BE2C (cell line): ENCODE measurements at regions not wholly inside any gene's neighbourhood (a gene's known extent, or its start where the extent isn't known, plus 50 kb on each side); places are given as distances from the start of the nearest gene placed in this dataset.
"Not testable (repeated sequence)": the region's sequence is repeated elsewhere in the genome, so short reads cannot be mapped to it uniquely, and the experiment has no call there.

ENCODE experiments used
- DNase-seq: peaks from one replicate; pipeline ENCODE4 v3.0.0-alpha.2; 2020
- H3K27me3 ChIP-seq: fragments of 250-450 bp; sonication (Bioruptor Pico); 2 replicates; pipeline ENCODE4 v1.5.1; 2020; ENCODE audit warnings: mild to moderate bottlenecking
- H3K36me3 ChIP-seq: fragments of 250-450 bp; sonication (Bioruptor Pico); 2 replicates; pipeline ENCODE4 v1.5.1; 2020; ENCODE audit warnings: mild to moderate bottlenecking
- H3K4me1 ChIP-seq: fragments of 250-450 bp; sonication (Bioruptor Pico); 2 replicates; pipeline ENCODE4 v1.5.1; 2020
- H3K4me3 ChIP-seq: 2 replicates; pipeline ENCODE4 v1.5.1; 2011; ENCODE audit warnings: low read depth, low read length
- H3K9me3 ChIP-seq: fragments of 250-450 bp; sonication (Bioruptor Pico); 2 replicates; pipeline ENCODE4 v1.5.1; 2020
- TF ChIP-seq, protein P1 (sequence below): IDR thresholded peaks from 2 replicates; pipeline ENCODE4 v1.5.1; 2012; ENCODE audit warnings: mild to moderate bottlenecking, low read depth, low read length

DNA sequence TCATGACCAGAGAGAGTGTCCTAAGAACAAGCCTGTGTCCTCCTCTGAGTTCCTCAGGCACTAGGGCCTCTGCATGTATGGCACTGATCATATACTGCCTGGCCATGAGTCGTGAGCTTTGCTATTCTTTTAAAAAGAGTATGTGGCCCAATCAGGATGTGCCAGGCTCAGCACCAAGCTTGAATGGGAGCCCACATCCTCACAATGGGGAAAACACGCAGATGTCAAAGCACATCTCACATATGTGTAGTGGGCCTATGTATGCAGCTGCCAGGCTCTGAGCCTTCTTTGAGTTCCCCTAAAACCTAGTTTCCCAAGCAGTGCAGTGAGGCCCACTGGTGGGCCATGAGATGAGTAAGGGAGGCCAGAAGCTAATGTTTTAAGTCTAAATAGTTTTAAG is 69.9 kb upstream of the SLC1A4 start:
- Histone ChIP-seq H3K4me3 (no peak overlapping the region), H3K4me1 (no peaks in the 10 kb centered on the region), H3K36me3 (no peaks in the 10 kb centered on the region), H3K9me3 (no peaks in the 10 kb centered on the region), H3K27me3 (no peaks in the 10 kb centered on the region)
- no peak for DNase-seq
- TF ChIP-seq, protein P1, sequence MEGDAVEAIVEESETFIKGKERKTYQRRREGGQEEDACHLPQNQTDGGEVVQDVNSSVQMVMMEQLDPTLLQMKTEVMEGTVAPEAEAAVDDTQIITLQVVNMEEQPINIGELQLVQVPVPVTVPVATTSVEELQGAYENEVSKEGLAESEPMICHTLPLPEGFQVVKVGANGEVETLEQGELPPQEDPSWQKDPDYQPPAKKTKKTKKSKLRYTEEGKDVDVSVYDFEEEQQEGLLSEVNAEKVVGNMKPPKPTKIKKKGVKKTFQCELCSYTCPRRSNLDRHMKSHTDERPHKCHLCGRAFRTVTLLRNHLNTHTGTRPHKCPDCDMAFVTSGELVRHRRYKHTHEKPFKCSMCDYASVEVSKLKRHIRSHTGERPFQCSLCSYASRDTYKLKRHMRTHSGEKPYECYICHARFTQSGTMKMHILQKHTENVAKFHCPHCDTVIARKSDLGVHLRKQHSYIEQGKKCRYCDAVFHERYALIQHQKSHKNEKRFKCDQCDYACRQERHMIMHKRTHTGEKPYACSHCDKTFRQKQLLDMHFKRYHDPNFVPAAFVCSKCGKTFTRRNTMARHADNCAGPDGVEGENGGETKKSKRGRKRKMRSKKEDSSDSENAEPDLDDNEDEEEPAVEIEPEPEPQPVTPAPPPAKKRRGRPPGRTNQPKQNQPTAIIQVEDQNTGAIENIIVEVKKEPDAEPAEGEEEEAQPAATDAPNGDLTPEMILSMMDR = no peak

DNA sequence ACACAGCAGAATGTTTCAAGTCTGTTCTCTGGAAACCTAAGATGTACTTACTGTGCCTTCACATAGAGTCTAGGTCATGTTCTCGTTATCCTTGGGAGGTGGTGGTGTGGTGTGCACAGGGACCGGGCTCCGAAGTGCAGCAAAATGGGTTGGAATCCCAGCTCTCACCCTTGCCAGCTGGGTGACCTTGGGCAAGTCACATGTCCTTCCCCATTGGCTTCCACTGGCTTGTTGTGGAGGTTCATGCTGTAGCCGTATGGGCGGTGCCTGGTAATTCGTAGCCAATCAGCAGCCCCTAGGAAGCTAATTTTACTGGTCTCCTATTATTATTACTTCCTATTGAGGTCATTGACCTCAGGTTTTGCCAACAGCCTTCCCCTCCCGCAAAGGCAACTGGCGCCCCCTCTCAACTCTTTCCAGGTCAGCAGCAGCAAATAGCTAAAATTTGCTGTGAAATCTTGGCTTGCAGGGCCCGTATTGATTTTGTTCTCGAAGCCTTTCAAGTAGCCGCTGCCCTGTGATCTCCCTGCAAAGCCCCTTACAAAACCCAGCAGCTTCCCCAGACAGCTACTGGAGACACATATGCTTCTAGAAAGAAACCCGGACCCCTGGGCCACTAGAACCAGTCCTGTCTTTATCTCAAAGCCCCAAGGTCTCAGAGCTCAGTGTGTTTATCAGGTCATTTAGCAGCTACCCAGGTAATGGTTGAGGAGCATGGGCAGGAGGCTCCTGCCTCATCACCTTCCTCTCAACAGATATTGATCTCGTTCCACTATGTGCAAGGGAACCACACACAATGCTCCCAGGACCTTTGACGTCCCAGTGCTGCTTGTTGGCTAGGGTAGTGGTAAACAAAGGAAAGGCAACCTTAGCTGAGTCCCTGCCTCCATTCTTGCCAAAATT is 66.5 kb upstream of the SLC1A4 start:
- no peak for DNase-seq
- Histone ChIP-seq H3K9me3 (no peaks in the 10 kb centered on the region), H3K36me3 (no peaks in the 10 kb centered on the region), H3K27me3 (no peaks in the 10 kb centered on the region), H3K4me3 (no peak overlapping the region), H3K4me1 (no peaks in the 10 kb centered on the region)
- TF ChIP-seq, protein P1 = no peak

DNA sequence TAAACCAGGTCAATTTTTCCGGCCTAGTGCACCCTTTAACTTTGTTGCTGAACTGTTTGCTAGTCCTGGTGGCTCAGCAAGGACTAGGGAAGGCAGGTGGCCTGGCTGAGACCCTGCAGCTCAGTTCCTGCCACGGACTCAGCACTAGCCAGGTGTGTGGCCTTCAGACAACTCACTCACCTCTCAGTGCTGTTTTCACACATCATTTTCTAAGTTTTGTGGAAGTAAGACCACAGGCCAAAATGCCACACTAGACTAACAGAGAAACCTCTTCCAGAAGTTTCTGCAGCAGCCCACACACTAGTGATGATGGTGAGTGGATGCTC is 65.9 kb upstream of the SLC1A4 start:
- Histone ChIP-seq H3K27me3 (no peaks in the 10 kb centered on the region), H3K4me1 (no peaks in the 10 kb centered on the region), H3K9me3 (no peaks in the 10 kb centered on the region), H3K4me3 (no peak overlapping the region), H3K36me3 (no peaks in the 10 kb centered on the region)
- no peak for DNase-seq
- TF ChIP-seq, protein P1 = no peak

DNA sequence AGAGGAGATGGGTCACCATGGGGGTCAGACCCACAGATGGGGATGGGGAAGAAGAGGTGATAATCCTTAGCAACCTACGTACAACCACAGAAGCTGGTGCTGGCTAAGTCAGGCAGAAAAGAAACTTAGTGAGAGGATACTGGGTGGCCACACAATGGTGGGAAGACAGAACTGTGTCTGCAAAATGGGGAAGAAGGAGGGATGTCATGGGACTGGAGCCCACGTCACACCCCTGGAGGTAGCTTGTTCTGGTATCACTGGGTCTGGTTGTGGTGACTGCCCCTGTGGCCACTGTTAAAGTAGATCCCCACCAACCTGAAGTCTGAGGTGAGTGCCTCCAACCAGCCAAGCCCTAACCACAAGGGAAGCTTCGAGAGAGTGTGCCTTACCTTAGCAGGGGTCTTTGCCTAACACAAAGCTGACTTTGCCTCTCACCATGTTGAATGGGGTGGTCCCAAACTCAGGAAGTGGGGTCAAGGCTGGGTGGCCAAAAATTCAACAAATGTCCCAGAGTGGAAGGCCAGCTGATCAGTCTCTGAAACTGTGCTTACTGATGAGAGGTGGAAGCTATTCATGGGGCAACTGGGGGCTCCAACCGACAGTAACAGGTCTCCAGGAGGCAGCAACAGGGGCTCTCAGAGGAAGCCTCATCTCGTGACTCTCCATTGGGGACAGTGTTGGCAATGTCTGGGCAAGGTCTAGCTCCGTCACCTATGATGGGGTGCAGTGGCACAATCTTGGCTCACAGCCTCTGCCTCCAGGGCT is 64.8 kb upstream of the SLC1A4 start:
- Histone ChIP-seq H3K27me3 (no peaks in the 10 kb centered on the region), H3K36me3 (no peaks in the 10 kb centered on the region), H3K4me3 (no peak overlapping the region), H3K4me1 (no peaks in the 10 kb centered on the region), H3K9me3 (no peaks in the 10 kb centered on the region)
- TF ChIP-seq, protein P1 = no peak
- DNase-seq = no peak

DNA sequence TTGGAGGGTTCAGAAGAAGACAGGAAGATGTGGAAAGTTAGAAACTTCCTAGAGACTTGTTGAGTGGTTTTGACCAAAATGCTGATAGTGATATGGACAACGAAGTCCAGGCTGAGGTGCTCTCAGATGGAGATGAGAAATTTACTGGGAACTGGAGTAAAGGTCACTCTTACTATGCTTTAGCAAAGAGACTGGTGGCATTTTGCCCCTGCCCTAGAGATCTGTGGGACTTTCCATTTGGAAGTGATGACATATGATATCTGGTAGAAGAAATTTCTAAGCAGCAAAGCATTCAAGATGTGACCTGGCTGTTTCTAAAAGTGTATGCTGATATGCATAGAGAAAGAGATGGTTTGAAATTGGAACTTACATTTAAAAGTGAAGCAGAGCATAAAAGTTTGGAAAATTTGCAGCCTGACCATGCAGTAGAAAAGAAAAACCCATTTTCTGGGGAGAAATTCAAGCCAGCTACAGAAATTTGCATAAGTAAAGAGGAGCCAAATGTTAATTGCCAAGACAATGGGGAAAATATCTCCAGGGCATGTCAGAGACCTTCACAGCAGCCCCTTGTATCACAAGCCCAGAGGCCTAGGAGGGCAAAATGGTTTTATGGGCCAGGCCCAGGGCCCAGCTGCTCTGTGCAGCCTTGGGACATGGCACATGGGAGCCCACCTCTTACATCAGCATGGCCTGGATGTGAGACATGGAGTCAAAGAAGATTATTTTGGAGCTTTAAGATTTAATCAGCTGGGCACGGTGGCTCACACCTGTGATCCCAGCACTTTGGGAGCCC is 63.1 kb upstream of the SLC1A4 start:
- not testable (repeated sequence) for H3K4me1 ChIP-seq, DNase-seq, H3K9me3 ChIP-seq, H3K27me3 ChIP-seq, H3K36me3 ChIP-seq, H3K4me3 ChIP-seq

DNA sequence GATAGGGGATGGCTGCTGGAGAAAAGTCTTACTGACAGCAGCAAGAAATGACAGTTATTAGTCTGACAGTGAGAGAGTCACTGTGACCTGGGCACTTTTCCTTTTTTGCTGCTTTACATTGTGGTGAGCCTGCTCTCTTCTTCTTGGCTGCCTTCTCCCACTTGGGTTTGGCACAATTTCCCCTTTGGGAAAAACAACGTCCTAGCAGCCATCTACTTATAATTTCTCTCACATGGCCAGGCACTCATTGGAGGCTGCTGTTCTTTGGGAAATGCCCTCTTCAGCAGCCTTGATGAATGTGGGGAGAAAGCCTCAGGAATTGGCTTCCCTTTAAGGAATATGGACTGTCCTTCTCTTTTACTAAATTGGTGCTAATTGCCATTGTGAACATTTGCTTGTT is 60.4 kb upstream of the SLC1A4 start:
- no peak for DNase-seq
- Histone ChIP-seq H3K4me1 (no peaks in the 10 kb centered on the region), H3K27me3 (no peaks in the 10 kb centered on the region), H3K36me3 (no peaks in the 10 kb centered on the region), H3K4me3 (no peak overlapping the region), H3K9me3 (no peaks in the 10 kb centered on the region)
- TF ChIP-seq, protein P1 = no peak
